H1 (cell line): ENCODE measurements at regions not wholly inside any gene's neighbourhood (a gene's known extent, or its start where the extent isn't known, plus 50 kb on each side); places are given as distances from the start of the nearest gene placed in this dataset.

ENCODE experiments used
- CHD2 ChIP-seq: IDR thresholded peaks from 2 replicates; pipeline ENCODE4 v1.6.1; 2012; ENCODE audit warnings: low read length, improper control_type of control experiment
- CREB1 ChIP-seq: IDR thresholded peaks from 2 replicates; pipeline ENCODE4 v1.6.1; 2012; ENCODE audit warnings: inconsistent platforms
- EGR1 ChIP-seq: IDR thresholded peaks from 2 replicates; pipeline ENCODE4 v1.6.1; 2011; ENCODE audit warnings: low read depth, low read length, borderline replicate concordance
- HDAC2 ChIP-seq, 2 experiments: fragments of 300-600 bp in 1 of 2; sonication (generic) in 1 of 2; IDR thresholded peaks; 2 replicates each; pipeline ENCODE4 v1.6.1; 2011 to 2012; ENCODE audit warnings: low read depth in 2 of 2, low read length in 2 of 2, mild to moderate bottlenecking in 2 of 2, moderate library complexity in 2 of 2, borderline replicate concordance in 1 of 2, inconsistent platforms in 1 of 2
- MAFK ChIP-seq: IDR thresholded peaks from 2 replicates; pipeline ENCODE4 v1.6.1; 2012; ENCODE audit warnings: low read depth, mild to moderate bottlenecking, improper control_type of control experiment, low read length
- NANOG ChIP-seq: IDR thresholded peaks from 2 replicates; pipeline ENCODE4 v1.6.1; 2011; ENCODE audit warnings: low read length, low read depth, mild to moderate bottlenecking, inconsistent platforms; ENCODE audit not compliant: insufficient read depth, poor library complexity, severe bottlenecking
- RAD21 ChIP-seq, 2 experiments: IDR thresholded peaks in 1 of 2; conservative IDR thresholded peaks in 1 of 2; 2 replicates each; pipeline ENCODE4 v1.6.1; 2011; ENCODE audit warnings: low read depth in 2 of 2, low read length in 2 of 2, improper control_type of control experiment in 1 of 2, inconsistent platforms in 1 of 2, mild to moderate bottlenecking in 1 of 2, moderate library complexity in 1 of 2
- RBBP5 ChIP-seq: IDR thresholded peaks from 2 replicates; pipeline ENCODE4 v1.7.1; 2012; ENCODE audit warnings: low read depth, mild to moderate bottlenecking, inconsistent platforms, low read length, moderate library complexity, borderline replicate concordance
- SIN3A ChIP-seq, 2 experiments: IDR thresholded peaks in 1 of 2; conservative IDR thresholded peaks in 1 of 2; 2 replicates each; pipeline ENCODE4 v1.6.1; 2011 to 2012; ENCODE audit warnings: low read length in 2 of 2, improper control_type of control experiment in 1 of 2, low read depth in 1 of 2, mild to moderate bottlenecking in 1 of 2
- SP4 ChIP-seq: IDR thresholded peaks from 2 replicates; pipeline ENCODE4 v1.6.1; 2012; ENCODE audit warnings: low read length, inconsistent platforms
- SUZ12 ChIP-seq: fragments of 200-600 bp; sonication (generic); IDR thresholded peaks from 2 replicates; pipeline ENCODE4 v1.6.1; 2012; ENCODE audit warnings: mild to moderate bottlenecking, inconsistent platforms, low read length, moderate library complexity, mixed read lengths
- TF ChIP-seq, protein P1 (sequence below): fragments of 300-600 bp; sonication (generic); IDR thresholded peaks from 2 replicates; pipeline ENCODE4 v1.7.1; 2012; ENCODE audit warnings: low read length, moderate library complexity, mild to moderate bottlenecking, inconsistent platforms; ENCODE audit not compliant: insufficient replicate concordance

DNA sequence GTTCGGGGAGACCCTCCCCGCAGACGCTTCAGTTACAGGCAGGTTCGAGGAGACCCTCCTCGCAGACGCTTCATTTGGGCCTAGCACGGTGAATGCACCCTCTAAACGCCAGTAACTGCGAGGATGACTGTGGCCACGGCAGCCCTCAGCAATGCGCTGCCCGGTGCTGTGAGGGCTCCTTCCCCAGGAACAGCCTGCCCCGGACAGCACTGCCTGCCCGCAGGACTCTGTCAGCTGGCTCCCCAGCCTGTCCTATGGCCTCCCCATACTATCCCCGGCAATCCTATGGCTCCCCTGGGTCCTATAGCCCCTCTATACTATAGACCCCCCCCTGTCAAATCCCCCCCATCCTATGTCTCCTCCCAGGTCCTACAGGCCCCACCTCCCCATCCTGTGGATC lies 238.9 kb downstream of the RBFOX3 start (continued):
- TF ChIP-seq, protein P1, sequence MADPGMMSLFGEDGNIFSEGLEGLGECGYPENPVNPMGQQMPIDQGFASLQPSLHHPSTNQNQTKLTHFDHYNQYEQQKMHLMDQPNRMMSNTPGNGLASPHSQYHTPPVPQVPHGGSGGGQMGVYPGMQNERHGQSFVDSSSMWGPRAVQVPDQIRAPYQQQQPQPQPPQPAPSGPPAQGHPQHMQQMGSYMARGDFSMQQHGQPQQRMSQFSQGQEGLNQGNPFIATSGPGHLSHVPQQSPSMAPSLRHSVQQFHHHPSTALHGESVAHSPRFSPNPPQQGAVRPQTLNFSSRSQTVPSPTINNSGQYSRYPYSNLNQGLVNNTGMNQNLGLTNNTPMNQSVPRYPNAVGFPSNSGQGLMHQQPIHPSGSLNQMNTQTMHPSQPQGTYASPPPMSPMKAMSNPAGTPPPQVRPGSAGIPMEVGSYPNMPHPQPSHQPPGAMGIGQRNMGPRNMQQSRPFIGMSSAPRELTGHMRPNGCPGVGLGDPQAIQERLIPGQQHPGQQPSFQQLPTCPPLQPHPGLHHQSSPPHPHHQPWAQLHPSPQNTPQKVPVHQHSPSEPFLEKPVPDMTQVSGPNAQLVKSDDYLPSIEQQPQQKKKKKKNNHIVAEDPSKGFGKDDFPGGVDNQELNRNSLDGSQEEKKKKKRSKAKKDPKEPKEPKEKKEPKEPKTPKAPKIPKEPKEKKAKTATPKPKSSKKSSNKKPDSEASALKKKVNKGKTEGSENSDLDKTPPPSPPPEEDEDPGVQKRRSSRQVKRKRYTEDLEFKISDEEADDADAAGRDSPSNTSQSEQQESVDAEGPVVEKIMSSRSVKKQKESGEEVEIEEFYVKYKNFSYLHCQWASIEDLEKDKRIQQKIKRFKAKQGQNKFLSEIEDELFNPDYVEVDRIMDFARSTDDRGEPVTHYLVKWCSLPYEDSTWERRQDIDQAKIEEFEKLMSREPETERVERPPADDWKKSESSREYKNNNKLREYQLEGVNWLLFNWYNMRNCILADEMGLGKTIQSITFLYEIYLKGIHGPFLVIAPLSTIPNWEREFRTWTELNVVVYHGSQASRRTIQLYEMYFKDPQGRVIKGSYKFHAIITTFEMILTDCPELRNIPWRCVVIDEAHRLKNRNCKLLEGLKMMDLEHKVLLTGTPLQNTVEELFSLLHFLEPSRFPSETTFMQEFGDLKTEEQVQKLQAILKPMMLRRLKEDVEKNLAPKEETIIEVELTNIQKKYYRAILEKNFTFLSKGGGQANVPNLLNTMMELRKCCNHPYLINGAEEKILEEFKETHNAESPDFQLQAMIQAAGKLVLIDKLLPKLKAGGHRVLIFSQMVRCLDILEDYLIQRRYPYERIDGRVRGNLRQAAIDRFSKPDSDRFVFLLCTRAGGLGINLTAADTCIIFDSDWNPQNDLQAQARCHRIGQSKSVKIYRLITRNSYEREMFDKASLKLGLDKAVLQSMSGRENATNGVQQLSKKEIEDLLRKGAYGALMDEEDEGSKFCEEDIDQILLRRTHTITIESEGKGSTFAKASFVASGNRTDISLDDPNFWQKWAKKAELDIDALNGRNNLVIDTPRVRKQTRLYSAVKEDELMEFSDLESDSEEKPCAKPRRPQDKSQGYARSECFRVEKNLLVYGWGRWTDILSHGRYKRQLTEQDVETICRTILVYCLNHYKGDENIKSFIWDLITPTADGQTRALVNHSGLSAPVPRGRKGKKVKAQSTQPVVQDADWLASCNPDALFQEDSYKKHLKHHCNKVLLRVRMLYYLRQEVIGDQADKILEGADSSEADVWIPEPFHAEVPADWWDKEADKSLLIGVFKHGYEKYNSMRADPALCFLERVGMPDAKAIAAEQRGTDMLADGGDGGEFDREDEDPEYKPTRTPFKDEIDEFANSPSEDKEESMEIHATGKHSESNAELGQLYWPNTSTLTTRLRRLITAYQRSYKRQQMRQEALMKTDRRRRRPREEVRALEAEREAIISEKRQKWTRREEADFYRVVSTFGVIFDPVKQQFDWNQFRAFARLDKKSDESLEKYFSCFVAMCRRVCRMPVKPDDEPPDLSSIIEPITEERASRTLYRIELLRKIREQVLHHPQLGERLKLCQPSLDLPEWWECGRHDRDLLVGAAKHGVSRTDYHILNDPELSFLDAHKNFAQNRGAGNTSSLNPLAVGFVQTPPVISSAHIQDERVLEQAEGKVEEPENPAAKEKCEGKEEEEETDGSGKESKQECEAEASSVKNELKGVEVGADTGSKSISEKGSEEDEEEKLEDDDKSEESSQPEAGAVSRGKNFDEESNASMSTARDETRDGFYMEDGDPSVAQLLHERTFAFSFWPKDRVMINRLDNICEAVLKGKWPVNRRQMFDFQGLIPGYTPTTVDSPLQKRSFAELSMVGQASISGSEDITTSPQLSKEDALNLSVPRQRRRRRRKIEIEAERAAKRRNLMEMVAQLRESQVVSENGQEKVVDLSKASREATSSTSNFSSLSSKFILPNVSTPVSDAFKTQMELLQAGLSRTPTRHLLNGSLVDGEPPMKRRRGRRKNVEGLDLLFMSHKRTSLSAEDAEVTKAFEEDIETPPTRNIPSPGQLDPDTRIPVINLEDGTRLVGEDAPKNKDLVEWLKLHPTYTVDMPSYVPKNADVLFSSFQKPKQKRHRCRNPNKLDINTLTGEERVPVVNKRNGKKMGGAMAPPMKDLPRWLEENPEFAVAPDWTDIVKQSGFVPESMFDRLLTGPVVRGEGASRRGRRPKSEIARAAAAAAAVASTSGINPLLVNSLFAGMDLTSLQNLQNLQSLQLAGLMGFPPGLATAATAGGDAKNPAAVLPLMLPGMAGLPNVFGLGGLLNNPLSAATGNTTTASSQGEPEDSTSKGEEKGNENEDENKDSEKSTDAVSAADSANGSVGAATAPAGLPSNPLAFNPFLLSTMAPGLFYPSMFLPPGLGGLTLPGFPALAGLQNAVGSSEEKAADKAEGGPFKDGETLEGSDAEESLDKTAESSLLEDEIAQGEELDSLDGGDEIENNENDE = no peak
- TF ChIP-seq CREB1 (no peak), SIN3A (conservative IDR thresholded peaks at IDR 0.05 in 1 of 2, IDR thresholded peaks at IDR 0.05 in 1 of 2; ENCODE audit: low read depth in 1 of 2, low read length in 2 of 2) (no peak), MAFK (no peak), RBBP5 (no peak), EGR1 (no peak), HDAC2 (IDR thresholded peaks at IDR 0.05; ENCODE audit: borderline replicate concordance in 1 of 2, low read depth in 2 of 2, low read length in 2 of 2) (no peak), NANOG (no peak), RAD21 (IDR thresholded peaks at IDR 0.05 in 1 of 2, conservative IDR thresholded peaks at IDR 0.05 in 1 of 2; ENCODE audit: low read depth in 2 of 2, low read length in 2 of 2) (no peak), SUZ12 (no peak), SP4 (no peak), CHD2 (no peak)
